Suprapubic skin (tissue), 4 donors: ENCODE measurements at regions not wholly inside any gene's neighbourhood (a gene's known extent, or its start where the extent isn't known, plus 50 kb on each side); places are given as distances from the start of the nearest gene placed in this dataset.

Experiments
- EP300 ChIP-seq: sonication (generic); formaldehyde crosslinking; IDR thresholded peaks from one replicate; pipeline ENCODE4 v1.6.1; 2017; ENCODE audit warnings: antibody characterized with exemption
- POLR2A ChIP-seq, 2 donors: fragments of 450-650 bp; IDR thresholded peaks; one replicate each; pipeline ENCODE4 v1.6.1; 2017; ENCODE audit warnings: antibody characterized with exemption in 2 of 2, mild to moderate bottlenecking in 2 of 2, moderate library complexity in 2 of 2
- POLR2AphosphoS5 ChIP-seq, 3 donors: sonication (generic); formaldehyde crosslinking; IDR thresholded peaks; one replicate each; pipeline ENCODE4 v1.6.1; 2017; ENCODE audit warnings: antibody characterized with exemption in 3 of 3
- TF ChIP-seq, protein P1 (sequence below), 2 donors: fragments of 200-600 bp in 1 of 2; fragments of 450-650 bp in 1 of 2; sonication (generic) in 1 of 2; IDR thresholded peaks; one replicate each; pipeline ENCODE4 v1.5.1; 2016 to 2019; ENCODE audit warnings: antibody characterized with exemption in 2 of 2, mild to moderate bottlenecking in 1 of 2, moderate library complexity in 1 of 2

DNA sequence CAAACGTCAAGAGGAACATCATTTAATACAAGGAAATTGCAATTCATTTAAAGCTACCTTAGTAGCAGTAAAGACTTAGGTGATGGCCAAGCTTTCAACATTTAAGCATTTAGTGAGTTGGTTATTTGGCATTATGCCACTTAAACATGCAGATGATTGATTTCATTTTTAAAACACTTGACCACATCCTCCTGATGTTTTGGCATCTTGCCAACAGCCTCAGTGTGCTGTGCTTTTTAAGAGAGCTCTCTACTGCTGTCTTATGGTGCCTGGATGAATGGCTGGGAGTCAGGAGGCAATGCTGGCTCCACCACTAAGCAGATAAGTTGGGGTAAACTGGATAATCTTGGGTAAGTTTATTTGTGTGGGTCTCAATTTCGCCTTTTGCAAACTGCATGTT is 364.5 kb downstream of the MAN2A1 start:
- TF ChIP-seq, protein P1, sequence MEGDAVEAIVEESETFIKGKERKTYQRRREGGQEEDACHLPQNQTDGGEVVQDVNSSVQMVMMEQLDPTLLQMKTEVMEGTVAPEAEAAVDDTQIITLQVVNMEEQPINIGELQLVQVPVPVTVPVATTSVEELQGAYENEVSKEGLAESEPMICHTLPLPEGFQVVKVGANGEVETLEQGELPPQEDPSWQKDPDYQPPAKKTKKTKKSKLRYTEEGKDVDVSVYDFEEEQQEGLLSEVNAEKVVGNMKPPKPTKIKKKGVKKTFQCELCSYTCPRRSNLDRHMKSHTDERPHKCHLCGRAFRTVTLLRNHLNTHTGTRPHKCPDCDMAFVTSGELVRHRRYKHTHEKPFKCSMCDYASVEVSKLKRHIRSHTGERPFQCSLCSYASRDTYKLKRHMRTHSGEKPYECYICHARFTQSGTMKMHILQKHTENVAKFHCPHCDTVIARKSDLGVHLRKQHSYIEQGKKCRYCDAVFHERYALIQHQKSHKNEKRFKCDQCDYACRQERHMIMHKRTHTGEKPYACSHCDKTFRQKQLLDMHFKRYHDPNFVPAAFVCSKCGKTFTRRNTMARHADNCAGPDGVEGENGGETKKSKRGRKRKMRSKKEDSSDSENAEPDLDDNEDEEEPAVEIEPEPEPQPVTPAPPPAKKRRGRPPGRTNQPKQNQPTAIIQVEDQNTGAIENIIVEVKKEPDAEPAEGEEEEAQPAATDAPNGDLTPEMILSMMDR (IDR thresholded peaks at IDR 0.05) = no peak
- TF ChIP-seq POLR2AphosphoS5 (IDR thresholded peaks at IDR 0.05) (no peak), EP300 (no peak), POLR2A (IDR thresholded peaks at IDR 0.05) (no peak)
